Trophoblast cell (in vitro differentiated cells and primary cell): ENCODE measurements at regions not wholly inside any gene's neighbourhood (a gene's known extent, or its start where the extent isn't known, plus 50 kb on each side); places are given as distances from the start of the nearest gene placed in this dataset.

Source experiments
- DNase-seq, 2 donors: peaks; one replicate each; pipeline ENCODE4 v3.0.0-alpha.2; 2016
- H2AFZ ChIP-seq: 2 replicates; pipeline ENCODE4 v1.6.1; 2013; ENCODE audit warnings: low read length, moderate library complexity, mild to moderate bottlenecking; ENCODE audit not compliant: insufficient read depth, poor library complexity
- H2AK5ac ChIP-seq: 2 replicates; pipeline ENCODE4 v1.6.1; 2013; ENCODE audit warnings: mild to moderate bottlenecking, low read length
- H2BK120ac ChIP-seq: 2 replicates; pipeline ENCODE4 v1.6.1; 2013; ENCODE audit warnings: low read length, mild to moderate bottlenecking, moderate library complexity; ENCODE audit not compliant: insufficient read depth, poor library complexity
- H2BK12ac ChIP-seq: 2 replicates; pipeline ENCODE4 v1.6.1; 2013; ENCODE audit warnings: mild to moderate bottlenecking, low read length, moderate library complexity
- H2BK5ac ChIP-seq: 2 replicates; pipeline ENCODE4 v1.6.1; 2013; ENCODE audit warnings: low read length, low read depth, moderate library complexity, mild to moderate bottlenecking; ENCODE audit not compliant: poor library complexity
- H3K14ac ChIP-seq: 2 replicates; pipeline ENCODE4 v1.6.1; 2013; ENCODE audit warnings: mild to moderate bottlenecking, low read length
- H3K18ac ChIP-seq: 2 replicates; pipeline ENCODE4 v1.6.1; 2013; ENCODE audit warnings: mild to moderate bottlenecking, low read length
- H3K23ac ChIP-seq: 2 replicates; pipeline ENCODE4 v1.6.1; 2013; ENCODE audit warnings: low read length
- H3K27ac ChIP-seq: 2 replicates; pipeline ENCODE4 v1.5.1; 2013; ENCODE audit warnings: low read depth, mild to moderate bottlenecking, inconsistent platforms, low read length, moderate library complexity
- H3K27me3 ChIP-seq: 2 replicates; pipeline ENCODE4 v1.6.1; 2013; ENCODE audit warnings: inconsistent platforms, mild to moderate bottlenecking, low read length, moderate library complexity; ENCODE audit not compliant: insufficient read depth
- H3K36me3 ChIP-seq, 2 experiments: 1 replicate in 1 of 2; 2 replicates in 1 of 2; pipeline ENCODE4 v1.6.1; 2013; ENCODE audit warnings: low read length in 2 of 2, mild to moderate bottlenecking in 2 of 2, moderate library complexity in 1 of 2; ENCODE audit not compliant: insufficient read depth in 2 of 2, control insufficient read depth in 1 of 2
- H3K4ac ChIP-seq: 2 replicates; pipeline ENCODE4 v1.6.1; 2013; ENCODE audit warnings: low read depth, mild to moderate bottlenecking, low read length, moderate library complexity
- H3K4me1 ChIP-seq, 2 experiments: 1 replicate in 1 of 2; 2 replicates in 1 of 2; pipeline ENCODE4 v1.6.1; 2013; ENCODE audit warnings: low read length in 2 of 2, mild to moderate bottlenecking in 2 of 2, moderate library complexity in 1 of 2; ENCODE audit not compliant: insufficient read depth in 2 of 2, control insufficient read depth in 1 of 2
- H3K4me2 ChIP-seq: 2 replicates; pipeline ENCODE4 v1.6.1; 2013; ENCODE audit warnings: inconsistent platforms, mild to moderate bottlenecking, low read length, moderate library complexity
- H3K4me3 ChIP-seq: 2 replicates; pipeline ENCODE4 v1.5.1; 2013; ENCODE audit warnings: mild to moderate bottlenecking, low read depth, low read length, inconsistent platforms
- H3K79me1 ChIP-seq: one replicate; pipeline ENCODE4 v1.6.1; 2013; ENCODE audit warnings: low read length
- H3K79me2 ChIP-seq: 2 replicates; pipeline ENCODE4 v1.6.1; 2013; ENCODE audit warnings: low read length, mild to moderate bottlenecking; ENCODE audit not compliant: control insufficient read depth, insufficient read depth, poor library complexity
- H3K9ac ChIP-seq: 2 replicates; pipeline ENCODE4 v1.6.1; 2013; ENCODE audit warnings: mild to moderate bottlenecking, low read length
- H3K9me3 ChIP-seq: 2 replicates; pipeline ENCODE4 v1.6.1; 2013; ENCODE audit warnings: low read depth, mild to moderate bottlenecking, control low read depth, inconsistent platforms, low read length; ENCODE audit not compliant: insufficient read depth
- H4K12ac ChIP-seq: 2 replicates; pipeline ENCODE4 v1.6.1; 2013; ENCODE audit warnings: low read depth, mild to moderate bottlenecking, low read length, moderate library complexity
- H4K8ac ChIP-seq: 2 replicates; pipeline ENCODE4 v1.6.1; 2013; ENCODE audit warnings: low read depth, mild to moderate bottlenecking, low read length, moderate library complexity
- H4K91ac ChIP-seq: one replicate; pipeline ENCODE4 v1.6.1; 2013; ENCODE audit warnings: low read depth, mild to moderate bottlenecking, low read length, moderate library complexity
- WGBS: extraction: QIAGEN DNeasy Blood & Tissue Kit; methylation state at CpG from one replicate; pipeline ENCODE4 v1.1.7; 2013; ENCODE audit warnings: missing lambda C conversion rate; ENCODE audit not compliant: insufficient read length, insufficient coverage; ENCODE audit errors: extremely low coverage; 5-methylcytosine and 5-hydroxymethylcytosine counted together

DNA sequence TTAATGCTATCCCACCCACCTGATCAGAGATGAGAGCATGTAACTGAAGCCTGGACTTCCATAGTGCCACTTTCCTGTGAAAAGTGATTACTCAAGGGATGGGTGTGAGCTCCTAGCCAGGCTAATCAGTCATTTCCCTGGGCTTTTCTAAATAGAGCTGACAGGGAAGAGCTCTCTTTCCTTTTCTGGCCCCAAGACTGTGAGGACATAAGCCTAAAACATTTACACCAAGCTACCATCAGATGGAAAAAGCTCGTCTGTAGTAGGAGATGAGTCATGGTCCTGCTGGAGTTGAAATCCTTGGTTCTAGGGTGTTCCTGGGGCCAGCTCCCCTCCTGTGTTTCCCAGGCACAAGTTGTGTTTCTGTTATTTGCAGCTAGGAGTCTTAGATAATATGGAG is 52.4 kb upstream of the NDP start:
- Histone ChIP-seq H2BK5ac (no peak overlapping the region), H4K91ac (no peak overlapping the region), H3K9ac (no peak overlapping the region), H3K79me2 (no peaks in the 10 kb centered on the region), H3K4me2 (no peak overlapping the region), H3K79me1 (no peaks in the 10 kb centered on the region), H2AK5ac (no peak overlapping the region), H3K9me3 (no peaks in the 10 kb centered on the region), H3K18ac (no peak overlapping the region), H4K8ac (no peak overlapping the region), H3K4me1 (no peaks in the 10 kb centered on the region), H3K4ac (no peak overlapping the region), H2AFZ (no peak overlapping the region), H3K14ac (no peak overlapping the region), H3K27ac (no peak overlapping the region), H3K27me3 (no peaks in the 10 kb centered on the region), H3K36me3 (no peaks in the 10 kb centered on the region), H2BK120ac (no peak overlapping the region), H3K23ac (no peak overlapping the region), H4K12ac (no peak overlapping the region), H2BK12ac (no peak overlapping the region), H3K4me3 (no peak overlapping the region)
- no CpG with 5 or more reads among the region's 1 CpG for WGBS
- DNase-seq: no peak
